SK-N-MC (cell line): ENCODE measurements at regions not wholly inside any gene's neighbourhood (a gene's known extent, or its start where the extent isn't known, plus 50 kb on each side); places are given as distances from the start of the nearest gene placed in this dataset.

ENCODE experiments used
- EZH2 ChIP-seq: fragments of 200-600 bp; sonication (generic); IDR thresholded peaks from one replicate; pipeline ENCODE4 v1.6.1; 2017; ENCODE audit warnings: antibody characterized with exemption
- POLR2AphosphoS5 ChIP-seq: IDR thresholded peaks from 2 replicates; pipeline ENCODE4 v1.6.1; 2012; ENCODE audit warnings: mild to moderate bottlenecking, low read depth, low read length, borderline replicate concordance

DNA sequence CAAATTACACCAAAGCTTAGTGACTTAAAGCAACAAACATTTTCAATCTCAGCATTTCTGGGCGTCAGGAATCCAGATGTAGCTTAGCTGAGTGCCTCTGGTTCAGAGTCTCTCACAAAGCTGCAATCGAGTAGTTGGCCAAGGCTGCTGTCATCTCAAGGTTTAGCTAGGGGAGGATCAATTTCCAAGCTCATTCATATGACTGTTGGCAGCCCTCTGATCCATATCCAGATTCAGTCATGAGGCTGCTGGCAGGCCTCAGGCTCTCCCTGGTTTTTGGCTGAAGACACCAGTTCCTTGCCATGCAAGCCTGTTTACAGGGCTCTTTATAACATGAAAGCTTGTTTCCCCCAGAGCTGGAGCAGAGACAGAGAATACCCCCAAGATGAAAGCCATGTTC, 419.5 kb upstream of the TLE4 start:
- TF ChIP-seq POLR2AphosphoS5: no peak
- no peak for TF ChIP-seq EZH2
